TTC549 (cell line): ENCODE measurements at regions not wholly inside any gene's neighbourhood (a gene's known extent, or its start where the extent isn't known, plus 50 kb on each side); places are given as distances from the start of the nearest gene placed in this dataset.

ENCODE experiments used
- FAIRE-seq: peaks from 2 replicates; lab custom pipeline; 2012; peaks lifted over from hg19 to GRCh38; lab: Jason Lieb, UNC

- FAIRE-seq, result no peak
Observed at GRCh38 chr2:104537116-104537515, 316.8 kb upstream of the POU3F3 start.

GRCh38 chr2:104538077-104538476, 315.8 kb upstream of the POU3F3 start:
- no peak for FAIRE-seq

GRCh38 chr2:104539649-104540048, 314.3 kb upstream of the POU3F3 start:
- no peak for FAIRE-seq

- no peak for FAIRE-seq
Observed at GRCh38 chr2:104545055-104545454, 308.9 kb upstream of the POU3F3 start.

GRCh38 chr2:104546537-104546936, 307.4 kb upstream of the POU3F3 start:
- no peak for FAIRE-seq

- FAIRE-seq, result no peak
Observed at GRCh38 chr2:104547221-104547620, 306.7 kb upstream of the POU3F3 start.

GRCh38 chr2:104561251-104561650, 292.7 kb upstream of the POU3F3 start:
- FAIRE-seq, result no peak

- no peak for FAIRE-seq
Observed at GRCh38 chr2:104562537-104562936, 291.4 kb upstream of the POU3F3 start.

GRCh38 chr2:104563398-104563996, 290.4 kb upstream of the POU3F3 start:
- FAIRE-seq, result no peak

- no peak for FAIRE-seq
Observed at GRCh38 chr2:104568247-104568646, 285.7 kb upstream of the POU3F3 start.

GRCh38 chr2:104570259-104570658, 283.7 kb upstream of the POU3F3 start:
- no peak for FAIRE-seq

GRCh38 chr2:104572834-104573233, 281.1 kb upstream of the POU3F3 start:
- FAIRE-seq, result no peak

GRCh38 chr2:104574367-104574766, 279.5 kb upstream of the POU3F3 start:
- no peak for FAIRE-seq

GRCh38 chr2:104577143-104577542, 276.8 kb upstream of the POU3F3 start:
- FAIRE-seq, result no peak

GRCh38 chr2:104582471-104582870, 271.4 kb upstream of the POU3F3 start:
- FAIRE-seq, result no peak

GRCh38 chr2:104583811-104584210, 270.1 kb upstream of the POU3F3 start:
- no peak for FAIRE-seq

- FAIRE-seq, result no peak
Observed at GRCh38 chr2:104584393-104584792, 269.5 kb upstream of the POU3F3 start.

- FAIRE-seq, result no peak
Observed at GRCh38 chr2:104595576-104595975, 258.3 kb upstream of the POU3F3 start.

GRCh38 chr2:104597942-104598341, 256.0 kb upstream of the POU3F3 start:
- FAIRE-seq, result peak; percentile 19

- no peak for FAIRE-seq
Observed at GRCh38 chr2:104598636-104599035, 255.3 kb upstream of the POU3F3 start.

- FAIRE-seq, result no peak
Observed at GRCh38 chr2:104599787-104600510, 254.0 kb upstream of the POU3F3 start.

- FAIRE-seq, result no peak
Observed at GRCh38 chr2:104606056-104606455, 247.9 kb upstream of the POU3F3 start.

- FAIRE-seq, result no peak
Observed at GRCh38 chr2:104616856-104617255, 237.1 kb upstream of the POU3F3 start.

- no peak for FAIRE-seq
Observed at GRCh38 chr2:104620801-104621200, 233.1 kb upstream of the POU3F3 start.
